Skeletal muscle cell (primary cell): ENCODE measurements at regions not wholly inside any gene's neighbourhood (a gene's known extent, or its start where the extent isn't known, plus 50 kb on each side); places are given as distances from the start of the nearest gene placed in this dataset.
A peak's percentile ranks its signal among the peaks of the same experiment; 100 is the strongest.
"Not testable (repeated sequence)": the region's sequence is repeated elsewhere in the genome, so short reads cannot be mapped to it uniquely, and the experiment has no call there.

ENCODE experiments used
- DNase-seq: peaks from one replicate; pipeline ENCODE4 v3.0.0-alpha.2; 2010; ENCODE audit warnings: low read depth
- H3K4me3 ChIP-seq: 2 replicates; pipeline ENCODE4 v1.5.1; 2011; ENCODE audit warnings: low read depth, mild to moderate bottlenecking, control low read depth, low read length, moderate library complexity

- not testable (repeated sequence) for DNase-seq, H3K4me3 ChIP-seq
Measured at GRCh38 chr4:128437023-128437422, 149.4 kb upstream of the PGRMC2 start.

- DNase-seq, H3K4me3 ChIP-seq: not testable (repeated sequence)
Measured at GRCh38 chr4:128429023-128429613, 141.5 kb upstream of the PGRMC2 start.

- H3K4me3 ChIP-seq = no peak overlapping the region
- no peak for DNase-seq
Measured at GRCh38 chr4:128428397-128428796, 140.8 kb upstream of the PGRMC2 start.

GRCh38 chr4:128427832-128428366, 140.3 kb upstream of the PGRMC2 start:
- H3K4me3 ChIP-seq = no peak overlapping the region
- peak; percentile 24 for DNase-seq

GRCh38 chr4:128424527-128425497, 137.2 kb upstream of the PGRMC2 start:
- H3K4me3 ChIP-seq = no peak overlapping the region
- DNase-seq = no peak

- not testable (repeated sequence) for H3K4me3 ChIP-seq, DNase-seq
Measured at GRCh38 chr4:128422296-128422695, 134.7 kb upstream of the PGRMC2 start.

- no peak overlapping the region for H3K4me3 ChIP-seq
- no peak for DNase-seq
Measured at GRCh38 chr4:128416921-128417320, 129.3 kb upstream of the PGRMC2 start.

GRCh38 chr4:128410037-128410436, 122.4 kb upstream of the PGRMC2 start:
- no peak overlapping the region for H3K4me3 ChIP-seq
- DNase-seq = no peak

- H3K4me3 ChIP-seq = no peak overlapping the region
- DNase-seq = no peak
Measured at GRCh38 chr4:128403586-128403985, 116.0 kb upstream of the PGRMC2 start.

- no peak for DNase-seq
- no peak overlapping the region for H3K4me3 ChIP-seq
Measured at GRCh38 chr4:128394778-128395177, 107.2 kb upstream of the PGRMC2 start.

- no peak for DNase-seq
- H3K4me3 ChIP-seq = no peak overlapping the region
Measured at GRCh38 chr4:128393101-128393704, 105.6 kb upstream of the PGRMC2 start.

GRCh38 chr4:128390475-128390996, 102.9 kb upstream of the PGRMC2 start:
- DNase-seq = no peak
- H3K4me3 ChIP-seq = no peak overlapping the region

- no peak overlapping the region for H3K4me3 ChIP-seq
- no peak for DNase-seq
Measured at GRCh38 chr4:128388796-128389195, 101.2 kb upstream of the PGRMC2 start.

GRCh38 chr4:128388352-128388630, 100.7 kb upstream of the PGRMC2 start:
- H3K4me3 ChIP-seq = no peak overlapping the region
- no peak for DNase-seq

- no peak overlapping the region for H3K4me3 ChIP-seq
Measured at GRCh38 chr4:128387600-128388351, 100.2 kb upstream of the PGRMC2 start.

GRCh38 chr4:128386761-128387599, 99.4 kb upstream of the PGRMC2 start:
- peak; percentile 97 for DNase-seq
- H3K4me3 ChIP-seq = no peak overlapping the region

More at GRCh38 chr4:128387600-128388351, 100.2 kb upstream of the PGRMC2 start:
- DNase-seq = peak; percentile 33

GRCh38 chr4:128385683-128386304, 98.2 kb upstream of the PGRMC2 start:
- H3K4me3 ChIP-seq = no peak overlapping the region
- peak; percentile 76 for DNase-seq
